PC-9 (cell line): ENCODE measurements at regions not wholly inside any gene's neighbourhood (a gene's known extent, or its start where the extent isn't known, plus 50 kb on each side); places are given as distances from the start of the nearest gene placed in this dataset.
A peak's percentile ranks its signal among the peaks of the same experiment; 100 is the strongest.

Source experiments
- BruUV-seq: library from RNA; stranded (reverse); fragments of 400-500 nt; replicated peaks from 2 replicates; lab custom pipeline; 2021; lab: Mats Ljungman, UMichigan
- CTCF ChIA-PET: fragments of 300-600 bp; sonication (Branson Sonifier 250); formaldehyde crosslinking; loops from one replicate; lab custom pipeline; 2022; ENCODE audit warnings: antibody characterized with exemption; lab: Charles Lee
- POLR2A ChIA-PET: fragments of 300-600 bp; sonication (Branson Sonifier 250); formaldehyde crosslinking; loops from one replicate; lab custom pipeline; 2022; ENCODE audit warnings: antibody characterized with exemption; ENCODE audit not compliant: unreplicated experiment; lab: Charles Lee
- DNase-seq, 2 experiments: peaks; one replicate each; pipeline versions ENCODE4 v3.0.0 to v3.0.0-alpha.2; 2015 to 2022; ENCODE audit warnings: mixed read lengths in 1 of 2
- H2AFZ ChIP-seq: fragments of 200-600 bp; sonication (generic); 2 replicates; pipeline ENCODE4 v1.8.1; 2017; ENCODE audit warnings: antibody characterized with exemption
- H3F3A ChIP-seq: fragments of 200-600 bp; sonication (generic); 2 replicates; pipeline ENCODE4 v1.8.1; 2017; ENCODE audit warnings: antibody characterized with exemption, mild to moderate bottlenecking, low read depth; ENCODE audit not compliant: insufficient read depth
- H3K27ac ChIP-seq: fragments of 200-600 bp; sonication (generic); 2 replicates; pipeline ENCODE4 v1.6.1; 2016; ENCODE audit warnings: mixed run types
- H3K27me3 ChIP-seq: fragments of 200-600 bp; sonication (generic); 2 replicates; pipeline ENCODE4 v1.6.1; 2016; ENCODE audit warnings: low read depth, mixed run types; ENCODE audit not compliant: insufficient read depth
- H3K36me3 ChIP-seq: fragments of 200-600 bp; sonication (generic); 2 replicates; pipeline ENCODE4 v1.6.1; 2016; ENCODE audit warnings: low read depth, mixed run types
- H3K4me1 ChIP-seq: fragments of 200-600 bp; sonication (generic); replicated peaks from 2 replicates; pipeline ENCODE4 v1.6.1; 2016; ENCODE audit warnings: mixed run types; ENCODE audit not compliant: insufficient read depth
- H3K4me2 ChIP-seq: fragments of 200-600 bp; sonication (generic); 2 replicates; pipeline ENCODE4 v1.6.1; 2017; ENCODE audit warnings: mixed run types
- H3K4me3 ChIP-seq: fragments of 200-600 bp; sonication (generic); 2 replicates; pipeline ENCODE4 v1.6.1; 2016; ENCODE audit warnings: mixed run types
- H3K79me2 ChIP-seq: fragments of 200-600 bp; sonication (generic); 2 replicates; pipeline ENCODE4 v1.6.1; 2017; ENCODE audit warnings: low read depth, mixed run types
- H3K9me2 ChIP-seq: fragments of 200-600 bp; sonication (generic); 2 replicates; pipeline ENCODE4 v1.8.1; 2017; ENCODE audit warnings: mild to moderate bottlenecking; ENCODE audit not compliant: insufficient read depth
- H3K9me3 ChIP-seq: fragments of 200-600 bp; sonication (generic); 2 replicates; pipeline ENCODE4 v1.8.1; 2016; ENCODE audit warnings: low read depth; ENCODE audit not compliant: insufficient read depth
- H4K20me1 ChIP-seq: fragments of 200-600 bp; sonication (generic); 2 replicates; pipeline ENCODE4 v1.8.1; 2017; ENCODE audit not compliant: insufficient read depth
- CTCF ChIP-seq: fragments of 200-600 bp; sonication (generic); conservative IDR thresholded peaks from 2 replicates; pipeline ENCODE4 v1.6.1; 2017; ENCODE audit warnings: mixed run types, antibody characterized with exemption, mild to moderate bottlenecking, moderate library complexity
- EZH2 ChIP-seq: fragments of 200-600 bp; sonication (generic); IDR thresholded peaks from 2 replicates; pipeline ENCODE4 v1.8.0; 2017; ENCODE audit warnings: antibody characterized with exemption, low read depth
- intact Hi-C: fragments of 100-400 bp; cut with micrococcal nuclease; formaldehyde crosslinking; loops from one replicate; pipeline ENCODE4 v1.10.0; 2022; ENCODE audit not compliant: unreplicated experiment

GRCh38 chr17:27242951-27243350 is 51.0 kb upstream of the WSB1 start:
- peak overlapping the region; percentile 52 for H3K4me2 ChIP-seq
- H4K20me1 ChIP-seq: no peaks in the 10 kb centered on the region
- intact Hi-C loops: loop anchor here (10.0 kb wide), 2 partner anchors 212 to 252 kb away; partner anchors contain the start of gene KSR1
- no peaks in the 10 kb centered on the region for H3K9me2 ChIP-seq
- H3K9me3 ChIP-seq: no peaks in the 10 kb centered on the region
- no TSS peak for BruUV-seq
- no peaks in the 10 kb centered on the region for H3K79me2 ChIP-seq
- H3K4me1 ChIP-seq: peaks cover 88% of the 10 kb centered on the region
- TF ChIP-seq EZH2 (no peak), CTCF (no peak)
- CTCF ChIA-PET: interaction anchor here (0.6 to 1.0 kb wide), 2 partner anchors 90 to 725 kb away, joined by 5 to 9 read pairs; no protein-coding TSS in a partner anchor
- H2AFZ ChIP-seq: no peak overlapping the region
- H3K27ac ChIP-seq: peak overlapping the region; percentile 31
- H3K36me3 ChIP-seq: no peaks in the 10 kb centered on the region
- POLR2A ChIA-PET: interaction anchor here (0.6 kb wide), 1 partner anchor 765 kb away, joined by 4 read pairs; no protein-coding TSS in a partner anchor
- H3K4me3 ChIP-seq: no peak overlapping the region
- no peaks in the 10 kb centered on the region for H3K27me3 ChIP-seq
- no peak for DNase-seq
- H3F3A ChIP-seq: peaks cover 42% of the 10 kb centered on the region

GRCh38 chr17:27244011-27244410 is 49.9 kb upstream of the WSB1 start:
- Histone ChIP-seq H3K4me3 (no peak overlapping the region), H3K9me2 (no peaks in the 10 kb centered on the region), H3K27me3 (no peaks in the 10 kb centered on the region), H3K4me2 (peak overlapping the region; percentile 86), H4K20me1 (no peaks in the 10 kb centered on the region), H3K4me1 (peaks cover 94% of the 10 kb centered on the region), H3K36me3 (no peaks in the 10 kb centered on the region), H2AFZ (no peak overlapping the region), H3K79me2 (no peaks in the 10 kb centered on the region), H3K27ac (no peak overlapping the region), H3K9me3 (no peaks in the 10 kb centered on the region), H3F3A (peaks cover 49% of the 10 kb centered on the region)
- intact Hi-C loops: loop anchor here (2.0 to 10.0 kb wide), 3 partner anchors 211 to 357 kb away; partner anchors contain the start of gene KSR1
- no peak for DNase-seq
- CTCF ChIA-PET: no interaction called here
- POLR2A ChIA-PET: no interaction called here
- BruUV-seq: no TSS peak
- TF ChIP-seq EZH2 (no peak), CTCF (no peak)
